GM18508 (cell line): ENCODE measurements at regions not wholly inside any gene's neighbourhood (a gene's known extent, or its start where the extent isn't known, plus 50 kb on each side); places are given as distances from the start of the nearest gene placed in this dataset.

Experiments
- ATAC-seq: cut with Tn5 transposase; IDR thresholded peaks from one replicate; pipeline ENCODE4 v1.9.1; 2021; ENCODE audit warnings: moderate number of reproducible peaks; ENCODE audit not compliant: insufficient read depth, unreplicated experiment

DNA sequence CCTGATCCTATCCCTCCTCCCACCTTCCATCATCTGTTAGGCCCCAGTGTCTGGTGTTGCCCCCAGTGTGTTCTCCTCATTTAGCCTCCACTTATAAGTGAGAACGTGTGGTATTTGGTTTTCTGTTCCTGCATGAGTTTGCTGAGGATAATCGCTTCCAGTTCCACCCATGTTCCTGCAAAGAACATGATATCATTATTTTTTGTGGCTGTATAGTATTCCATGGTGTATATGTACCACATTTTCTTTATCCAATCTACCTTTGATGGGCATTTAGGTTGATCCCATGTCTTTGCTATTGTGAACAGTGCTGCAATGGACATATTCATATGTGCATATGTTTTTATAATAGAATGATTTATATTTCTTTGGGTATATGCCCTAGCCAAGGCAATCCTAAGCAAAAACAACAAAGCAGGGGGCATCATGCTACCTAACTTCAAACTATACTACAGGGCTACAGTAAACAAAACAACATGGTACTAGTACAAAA is 142.9 kb downstream of the TNFSF18 start:
- no peak for ATAC-seq

DNA sequence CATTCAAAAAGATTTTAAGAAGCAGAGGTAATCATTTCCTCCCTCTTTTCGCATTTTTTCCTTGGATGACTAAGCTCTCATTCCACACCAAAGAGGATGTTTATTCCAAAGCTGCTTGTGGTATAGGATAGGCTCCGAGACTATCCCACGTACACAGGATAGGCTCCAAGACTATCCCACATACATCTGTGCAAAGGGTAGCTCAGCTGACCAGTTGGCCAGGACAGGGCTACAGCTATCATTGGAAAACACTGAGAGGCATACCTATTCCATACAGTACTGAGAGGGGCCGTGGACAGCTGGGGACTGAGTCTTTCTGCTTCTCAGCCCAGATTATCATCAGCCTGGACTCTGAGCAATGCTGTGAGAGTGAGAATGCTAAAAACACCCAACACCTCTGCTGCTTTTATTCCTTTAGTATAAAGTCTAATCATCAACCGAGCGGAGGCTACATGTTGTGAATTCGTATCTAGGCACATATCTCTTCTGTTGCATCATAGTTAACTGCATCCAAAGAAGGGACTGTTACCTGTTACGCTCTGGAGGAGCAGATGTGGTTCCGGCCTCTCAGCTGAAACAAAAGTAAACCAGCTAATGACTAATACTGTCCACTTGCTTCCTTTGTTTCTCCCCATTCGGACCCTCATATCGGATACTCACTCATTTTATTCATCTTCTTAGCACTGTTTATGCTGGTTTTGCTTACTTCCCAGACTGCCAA is 141.0 kb downstream of the TNFSF18 start:
- ATAC-seq = no peak

DNA sequence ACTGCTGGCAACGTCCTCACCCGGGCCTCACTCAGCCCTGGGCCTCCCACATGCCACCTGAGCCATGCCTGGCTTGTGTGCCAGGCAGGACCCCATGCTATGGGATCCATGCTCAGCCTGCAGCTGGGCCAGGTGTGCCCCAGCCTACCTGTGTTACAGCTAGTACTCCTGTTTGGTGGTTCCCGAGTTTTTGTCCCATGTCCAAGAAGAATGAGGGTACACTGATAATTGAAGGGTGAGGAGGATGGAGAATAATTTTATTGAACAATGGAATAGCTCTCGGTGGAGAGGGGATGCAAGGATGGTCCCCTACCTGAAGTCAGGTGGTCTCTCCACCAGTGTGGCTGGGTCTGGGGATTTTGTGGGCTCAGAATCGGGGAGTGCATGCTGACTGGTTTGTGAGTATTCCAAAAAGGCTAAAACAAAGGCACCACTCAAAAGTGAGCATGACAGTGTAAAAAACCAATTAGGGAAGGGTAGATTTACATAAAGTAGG is 137.9 kb downstream of the TNFSF18 start:
- ATAC-seq = no peak

DNA sequence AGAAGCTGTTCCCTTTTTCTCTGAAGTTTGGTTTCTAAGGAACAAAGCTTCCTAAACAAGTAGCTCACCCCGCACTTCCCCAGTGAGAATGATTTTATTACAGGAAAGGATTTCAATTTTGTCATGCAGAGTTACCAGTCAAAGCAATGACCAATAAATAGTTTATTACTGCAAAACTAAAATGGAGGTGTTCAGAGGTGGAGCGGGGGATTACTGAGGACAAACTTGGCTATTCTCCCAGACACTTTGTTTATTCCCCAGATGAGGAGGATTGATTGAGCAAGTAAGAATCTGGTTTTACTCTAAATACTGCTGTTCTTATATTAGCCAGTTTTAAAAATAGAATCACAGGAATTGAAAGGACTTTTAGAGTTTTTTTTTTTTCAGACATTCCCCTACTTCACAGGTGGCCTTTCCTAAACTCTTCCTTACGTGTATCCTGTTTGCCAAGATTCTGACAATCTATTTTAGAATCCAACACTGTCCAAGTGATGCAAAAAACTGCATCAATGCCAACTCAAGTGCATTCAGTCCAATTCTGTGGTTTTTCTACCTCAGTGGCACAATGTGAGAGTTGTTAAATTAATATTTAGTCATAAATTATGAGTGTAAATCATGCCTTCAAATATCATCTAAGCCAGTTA is 136.1 kb downstream of the TNFSF18 start:
- no peak for ATAC-seq

DNA sequence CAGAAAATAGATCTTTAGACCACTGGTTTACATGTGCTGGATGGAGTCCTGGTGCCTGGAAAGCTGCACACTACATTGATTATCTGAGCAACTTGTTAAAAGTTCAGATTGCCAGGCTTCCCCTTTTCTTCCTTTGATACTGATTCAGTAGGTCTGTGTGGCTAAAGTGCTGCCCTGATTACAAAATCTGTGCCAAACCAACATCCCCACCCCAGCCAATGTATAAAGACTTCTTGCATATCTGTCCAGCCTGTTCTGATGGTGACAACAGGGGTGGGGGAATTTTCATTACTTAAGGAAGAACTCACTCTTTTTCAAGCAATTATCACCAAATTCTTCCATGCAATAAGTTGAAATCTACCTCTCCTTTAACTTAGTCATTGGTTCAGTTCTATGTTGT is 135.5 kb downstream of the TNFSF18 start:
- no peak for ATAC-seq

DNA sequence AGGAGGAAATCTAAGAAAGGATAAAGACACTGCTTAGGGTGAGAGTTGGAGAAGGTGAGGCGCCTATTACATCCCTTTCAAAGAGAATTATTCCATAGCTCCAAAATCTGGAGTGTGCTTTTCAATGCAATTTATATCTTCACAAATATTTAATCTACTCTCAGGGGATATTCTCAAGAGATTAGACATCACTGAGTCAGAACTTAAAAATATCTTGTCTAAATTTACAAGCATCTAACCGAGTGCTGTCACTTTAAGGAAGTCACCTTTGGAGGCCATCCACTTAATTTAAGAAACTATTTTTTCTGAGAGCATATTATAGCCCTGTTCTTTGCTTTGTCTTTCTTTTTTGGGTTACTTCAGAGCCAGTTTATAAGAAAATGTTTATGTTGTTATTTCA is 134.6 kb downstream of the TNFSF18 start:
- no peak for ATAC-seq

DNA sequence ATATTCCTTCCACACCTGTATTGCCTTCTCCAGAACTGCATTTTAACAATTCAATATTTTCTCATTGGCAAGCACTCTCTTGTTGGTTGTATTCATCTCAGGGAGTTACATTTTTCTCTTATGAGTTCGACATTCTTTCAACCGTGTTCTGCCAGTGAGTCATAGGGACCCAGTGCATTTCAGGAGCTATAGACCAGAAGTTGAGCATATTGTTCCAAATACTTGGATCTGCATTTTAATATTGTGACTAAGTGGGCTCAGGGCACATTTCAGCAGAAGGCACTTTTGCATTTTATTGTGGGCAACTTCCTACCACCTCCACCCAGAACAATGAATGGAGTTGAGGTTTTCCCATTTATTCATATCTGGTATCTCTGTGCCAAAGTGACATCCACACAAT is 132.8 kb downstream of the TNFSF18 start:
- ATAC-seq = no peak

DNA sequence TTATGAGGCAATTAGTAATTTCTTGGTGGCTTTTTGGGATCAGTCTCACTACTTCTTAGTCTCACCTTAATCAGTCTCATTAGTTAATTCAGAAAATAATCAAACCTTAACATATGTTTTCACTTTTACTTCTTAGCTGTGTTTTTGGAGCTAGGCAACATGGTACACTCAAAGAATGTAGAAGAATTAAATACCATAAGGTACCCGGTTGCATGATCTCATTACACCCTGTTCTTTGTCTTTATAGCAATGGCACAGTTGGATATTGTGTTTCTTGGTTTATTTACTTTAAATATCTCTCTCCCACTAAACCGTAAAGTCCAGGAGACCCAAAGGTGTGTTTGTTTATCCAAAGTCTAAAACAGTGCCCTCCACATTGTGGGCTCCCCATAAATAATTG is 132.3 kb downstream of the TNFSF18 start:
- ATAC-seq = no peak

DNA sequence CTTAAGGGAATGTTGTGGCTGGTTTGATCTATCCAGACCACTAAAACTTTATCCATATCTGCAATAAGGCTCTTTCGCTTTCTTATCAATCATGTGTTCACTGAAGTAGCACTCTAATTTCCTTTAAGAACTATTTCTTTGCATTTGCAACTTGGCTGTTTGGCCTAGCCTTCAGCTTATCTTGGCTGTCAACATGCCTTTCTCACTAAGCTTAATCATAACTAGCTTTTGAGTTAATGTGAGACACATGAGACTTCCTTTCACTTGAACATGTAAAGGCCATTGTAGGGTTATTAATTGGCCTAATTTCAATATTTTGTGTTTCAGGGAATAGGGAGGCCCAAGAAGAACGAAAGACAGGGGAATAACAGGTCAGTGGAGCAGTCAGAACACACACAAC is 124.7 kb downstream of the TNFSF18 start:
- no peak for ATAC-seq

DNA sequence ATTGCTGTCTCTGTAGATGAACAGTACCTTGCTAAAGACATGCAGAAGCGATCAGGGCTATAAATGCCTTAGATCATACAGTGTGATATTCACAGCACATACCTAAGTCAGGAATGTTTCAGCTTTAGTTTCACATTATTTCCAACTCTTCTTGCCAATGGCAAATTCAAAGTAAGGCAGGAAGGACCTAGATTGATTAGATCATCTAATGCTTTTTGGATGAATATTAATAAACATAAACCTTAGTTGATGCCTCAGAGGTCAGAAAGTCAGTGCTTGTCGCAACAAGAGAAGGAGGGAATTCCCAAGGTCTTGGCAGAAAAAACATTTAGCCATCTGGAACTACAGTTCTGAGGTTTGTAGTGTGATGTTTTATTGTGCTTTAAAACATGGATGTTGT is 122.3 kb downstream of the TNFSF18 start:
- no peak for ATAC-seq

DNA sequence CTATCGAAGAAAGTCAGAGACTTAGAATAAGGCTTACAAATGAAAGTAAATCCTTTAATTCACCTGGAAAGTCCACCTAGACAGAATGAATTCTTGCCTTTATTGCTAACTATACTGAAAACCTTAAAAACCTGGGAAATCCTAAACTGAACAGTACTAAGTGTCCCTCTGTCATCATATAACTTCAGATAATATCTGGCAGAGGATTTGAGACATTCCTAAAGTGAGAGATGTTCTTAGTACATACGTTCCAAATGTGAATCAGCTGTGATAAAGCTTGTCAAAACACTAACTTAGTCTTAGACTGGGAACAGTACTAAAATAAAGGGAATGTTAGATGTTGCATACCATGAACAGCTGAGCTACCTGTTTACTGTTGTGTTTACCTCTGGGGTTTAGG is 121.7 kb downstream of the TNFSF18 start:
- no peak for ATAC-seq

DNA sequence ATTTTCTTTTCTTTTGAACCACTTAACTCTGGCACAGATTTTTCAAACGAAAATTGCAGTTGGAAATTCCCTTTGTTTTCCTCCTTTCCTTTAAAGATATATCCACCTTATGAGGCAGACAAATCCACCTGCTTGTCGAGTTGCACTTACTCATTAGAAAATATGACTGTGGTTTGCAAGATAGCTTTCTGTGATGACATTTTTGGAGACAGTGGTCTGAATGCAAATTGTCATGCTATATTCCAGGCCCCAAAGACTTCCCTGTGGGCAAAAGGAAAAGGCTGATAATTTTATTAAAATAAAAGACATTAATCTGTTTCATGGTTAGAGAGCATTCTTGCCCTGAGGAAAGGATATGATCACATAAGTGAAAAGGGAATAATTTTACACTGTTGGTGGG is 120.6 kb downstream of the TNFSF18 start:
- ATAC-seq = no peak

DNA sequence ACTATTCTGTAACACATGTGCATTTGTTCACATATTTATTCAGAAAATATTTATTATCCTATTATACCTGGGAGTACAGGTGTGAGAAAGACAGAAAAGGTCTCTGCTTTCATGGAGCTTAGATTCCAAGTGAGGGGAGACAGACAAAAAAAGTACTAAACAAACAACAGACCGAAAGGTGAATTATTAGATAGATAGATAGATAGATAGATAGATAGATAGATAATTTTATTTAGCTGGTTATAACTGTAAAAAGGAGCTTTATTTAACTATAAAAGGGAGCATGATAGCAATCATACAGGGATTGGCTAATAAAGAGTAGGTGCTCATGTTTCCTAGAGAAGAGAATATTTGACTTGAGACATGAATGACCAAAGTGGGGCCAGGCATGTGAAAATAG is 119.4 kb downstream of the TNFSF18 start:
- ATAC-seq = no peak

DNA sequence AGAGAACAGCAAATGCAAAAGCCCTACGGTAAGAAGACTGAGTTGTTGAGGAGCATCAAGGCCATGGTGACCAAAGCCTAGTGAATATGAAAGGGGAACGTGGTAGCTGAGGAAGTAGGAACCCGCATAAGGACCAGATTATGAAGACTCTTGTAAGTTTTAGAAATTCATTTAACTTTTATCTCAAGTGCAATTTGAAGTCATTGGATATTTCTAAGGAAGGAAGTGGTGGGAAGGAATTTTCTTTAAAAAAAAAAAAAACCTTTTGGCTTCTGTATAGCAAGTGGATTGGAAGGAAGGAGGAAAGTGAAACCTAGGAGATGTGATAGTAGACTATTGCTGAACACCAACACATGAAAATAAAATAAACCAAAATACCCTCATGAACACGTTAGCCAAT is 119.0 kb downstream of the TNFSF18 start:
- ATAC-seq = no peak

DNA sequence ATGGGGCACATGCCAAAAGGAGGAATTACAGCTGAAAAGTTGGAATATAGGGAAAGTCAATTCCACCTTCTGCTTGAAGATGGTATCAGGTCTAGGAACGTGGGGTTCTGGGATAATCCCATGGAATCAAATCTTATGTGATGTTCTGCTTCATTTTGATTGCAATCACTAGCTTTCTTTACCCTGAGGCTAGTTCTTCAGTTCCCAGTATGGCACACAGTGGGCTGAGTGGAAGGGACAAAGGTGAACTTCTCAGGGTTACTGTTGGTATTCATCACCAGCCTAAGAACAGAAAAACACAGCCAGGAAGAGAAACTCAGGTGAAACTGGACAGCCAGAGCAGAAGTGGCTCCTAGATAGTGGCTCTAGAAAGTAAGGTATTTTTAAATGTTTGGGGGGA is 117.8 kb downstream of the TNFSF18 start:
- no peak for ATAC-seq

DNA sequence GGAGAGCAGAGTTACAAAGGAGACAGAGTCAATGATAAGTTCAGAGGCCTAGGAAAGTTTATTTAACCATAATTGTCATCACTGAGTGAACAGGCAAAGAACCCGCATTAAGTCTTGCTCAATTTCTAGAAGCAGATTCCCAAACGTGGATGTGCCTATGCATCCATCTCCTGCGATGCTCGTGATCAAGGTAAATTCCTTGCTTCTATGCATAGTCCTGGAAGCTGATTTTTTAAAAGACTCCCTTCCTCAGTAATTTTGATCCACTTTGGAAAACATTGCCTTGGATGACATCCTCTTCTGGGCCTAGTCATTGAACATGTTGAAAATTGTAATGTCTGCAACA is 116.4 kb downstream of the TNFSF18 start:
- no peak for ATAC-seq

DNA sequence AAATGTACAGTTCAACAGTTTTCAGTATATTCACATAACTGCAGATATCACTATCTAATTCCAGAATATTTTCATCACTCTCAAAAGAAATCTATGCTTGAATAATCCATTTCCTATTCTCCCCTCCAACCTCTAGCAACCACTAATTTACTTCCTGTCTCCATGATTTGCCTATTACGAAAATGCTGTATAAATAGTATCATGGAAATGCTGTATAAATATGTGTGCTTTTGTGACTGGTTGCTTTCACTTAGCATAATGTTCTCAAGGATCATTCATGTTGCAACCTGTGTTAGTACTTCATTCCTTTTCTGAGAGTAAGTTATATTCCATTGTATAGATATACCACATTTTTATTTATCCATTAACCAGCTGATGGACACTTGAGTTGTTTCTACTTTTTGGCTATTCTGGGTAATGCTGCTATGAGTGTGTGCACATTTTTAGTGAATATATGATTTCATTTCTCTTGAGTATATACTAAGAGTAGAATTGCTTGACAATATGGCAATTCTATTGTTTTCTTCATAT is 115.6 kb downstream of the TNFSF18 start:
- ATAC-seq = no peak

DNA sequence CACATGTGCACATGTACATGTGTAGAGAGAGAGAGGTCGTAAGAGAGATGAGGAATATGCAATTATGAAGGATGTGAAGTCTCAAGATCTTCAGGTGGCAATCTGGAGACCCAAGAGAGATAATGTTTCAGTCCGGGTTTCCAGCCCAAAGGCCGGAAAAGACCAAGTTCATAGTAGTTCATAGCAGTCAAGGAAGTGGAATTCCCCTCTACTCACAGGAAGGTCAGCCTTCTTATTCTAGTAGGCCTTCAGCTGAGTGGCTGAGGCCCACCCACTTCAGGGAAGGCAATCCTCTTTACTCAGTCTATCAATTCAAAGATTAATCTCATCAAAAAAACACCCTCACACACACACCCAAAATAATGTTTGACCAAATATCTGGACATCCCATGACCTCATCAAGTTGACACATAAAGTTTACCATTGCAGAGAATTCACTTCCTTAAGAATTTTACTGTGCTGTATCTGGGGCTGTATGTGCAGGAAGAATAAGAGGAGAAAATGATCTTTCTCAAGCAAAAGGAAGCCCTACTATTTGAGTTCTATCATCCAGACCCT is 114.6 kb downstream of the TNFSF18 start:
- ATAC-seq = no peak

DNA sequence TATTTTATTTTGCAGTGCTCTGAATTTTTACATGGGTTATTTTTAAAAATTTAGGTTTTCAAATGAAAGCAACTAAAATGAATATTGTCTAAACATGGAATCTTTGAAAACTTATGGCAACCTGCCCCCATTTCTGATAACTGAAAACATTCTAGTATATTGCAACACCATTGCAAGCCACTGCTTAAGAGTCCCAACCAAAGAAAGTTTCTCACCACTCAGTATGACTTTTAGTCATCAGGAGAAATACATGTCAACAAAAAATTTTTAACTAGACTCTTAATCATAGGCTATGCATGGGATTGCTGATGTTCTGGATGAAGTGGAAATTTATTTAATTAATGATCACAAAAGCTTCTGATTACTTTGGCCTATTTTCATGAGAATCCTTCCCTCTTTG is 112.1 kb downstream of the TNFSF18 start:
- ATAC-seq = no peak

DNA sequence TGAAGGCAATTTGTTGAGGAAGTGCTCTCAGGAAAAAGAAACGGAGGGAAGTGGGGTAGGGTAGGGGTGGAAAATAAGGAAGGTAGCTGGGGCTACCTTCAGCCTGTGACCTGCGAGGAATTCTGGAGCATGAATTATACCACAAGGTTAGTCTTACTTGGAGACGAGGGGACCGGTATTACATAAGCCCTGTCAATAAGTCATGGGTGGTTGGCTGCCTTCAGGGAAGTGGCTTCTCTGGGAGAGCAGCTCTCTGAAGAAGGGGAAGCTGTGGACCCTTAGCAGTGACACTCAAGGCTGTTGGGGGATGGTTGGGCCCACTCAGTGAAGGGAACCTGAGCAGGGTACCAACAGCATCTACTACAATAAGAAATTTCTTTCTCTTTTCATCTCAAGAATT is 111.3 kb downstream of the TNFSF18 start:
- no peak for ATAC-seq

DNA sequence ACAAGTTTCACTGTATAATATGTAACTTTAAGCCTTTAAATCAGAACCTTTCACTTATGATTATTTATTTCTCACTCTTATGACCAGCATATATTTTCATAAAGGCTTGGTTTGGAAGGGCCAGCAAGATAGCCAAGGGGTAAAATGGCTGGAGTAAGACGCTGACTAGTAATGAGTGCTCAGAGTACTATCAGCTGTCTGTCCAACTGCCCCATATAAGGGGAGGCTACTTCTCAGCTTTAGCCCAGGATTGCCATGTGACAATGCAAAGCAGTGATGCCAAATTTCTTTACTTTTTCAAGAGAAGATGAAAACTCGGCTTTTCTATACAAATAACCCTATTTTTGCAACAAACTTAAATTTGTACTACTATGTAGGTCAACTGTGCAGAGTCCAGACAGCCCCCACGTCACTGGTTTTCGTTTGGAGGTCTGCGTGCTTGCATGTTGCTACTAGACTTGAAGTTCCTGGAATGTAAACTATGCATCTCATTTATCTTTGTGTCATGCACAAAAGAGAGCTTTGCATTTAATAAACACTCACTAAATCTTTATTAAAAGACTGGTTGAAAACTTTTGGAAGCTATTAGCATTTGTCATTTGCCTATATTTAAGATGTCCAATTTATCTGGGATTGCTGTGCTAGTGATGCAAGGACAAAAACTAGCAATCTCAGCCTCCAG is 110.4 kb downstream of the TNFSF18 start:
- ATAC-seq = no peak
